Breast epithelium (tissue), 4 donors: ENCODE measurements at regions not wholly inside any gene's neighbourhood (a gene's known extent, or its start where the extent isn't known, plus 50 kb on each side); places are given as distances from the start of the nearest gene placed in this dataset.

Experiments
- DNase-seq, 2 donors: peaks; one replicate each; pipeline ENCODE4 v3.0.0-alpha.2; 2019; ENCODE audit warnings: low spot score in 2 of 2
- H3K27ac ChIP-seq, 2 donors: fragments of 200-600 bp; sonication (generic) in 1 of 2; one replicate each; pipeline ENCODE4 v1.5.1; 2016 to 2019; ENCODE audit warnings: mild to moderate bottlenecking in 1 of 2
- H3K27me3 ChIP-seq, 2 donors: fragments of 200-600 bp; sonication (generic) in 1 of 2; one replicate each; pipeline versions ENCODE4 v1.5.1 to v1.6.0; 2017 to 2019; ENCODE audit warnings: control low read depth in 1 of 2, mild to moderate bottlenecking in 1 of 2
- H3K36me3 ChIP-seq: fragments of 200-600 bp; one replicate; pipeline ENCODE4 v1.5.1; 2019
- H3K4me1 ChIP-seq, 2 donors: fragments of 200-600 bp; sonication (generic); one replicate each; pipeline ENCODE4 v1.5.1; 2016 to 2019; ENCODE audit warnings: control low read depth in 1 of 2
- H3K4me3 ChIP-seq, 3 donors: fragments of 200-600 bp; sonication (generic); 1 replicate in 2 of 3; 2 replicates in 1 of 3; pipeline ENCODE4 v1.5.1; 2016 to 2019; ENCODE audit warnings: mild to moderate bottlenecking in 3 of 3, moderate library complexity in 2 of 3
- H3K9me3 ChIP-seq, 2 donors: fragments of 200-600 bp; sonication (generic) in 1 of 2; one replicate each; pipeline ENCODE4 v1.5.1; 2016 to 2019; ENCODE audit warnings: control low read depth in 1 of 2
- POLR2A ChIP-seq: fragments of 450-650 bp; IDR thresholded peaks from one replicate; pipeline ENCODE4 v1.6.1; 2016; ENCODE audit warnings: antibody characterized with exemption, mild to moderate bottlenecking, moderate library complexity
- POLR2AphosphoS5 ChIP-seq, 3 donors: sonication (generic); formaldehyde crosslinking; IDR thresholded peaks; one replicate each; pipeline ENCODE4 v1.6.1; 2017; ENCODE audit warnings: antibody characterized with exemption in 3 of 3
- intact Hi-C: fragments of 100-400 bp; cut with DNase I; formaldehyde crosslinking; loops from one replicate; pipeline ENCODE4 v1.15.1; 2023; ENCODE audit warnings: low total_unique reads
- TF ChIP-seq, protein P1 (sequence below), 3 donors: fragments of 450-650 bp; IDR thresholded peaks; one replicate each; pipeline ENCODE4 v1.5.1; 2016 to 2017; ENCODE audit warnings: antibody characterized with exemption in 3 of 3, mild to moderate bottlenecking in 3 of 3, moderate library complexity in 3 of 3

GRCh38 chr1:57926025-57926552 lies 502.2 kb upstream of the DAB1 start:
- Histone ChIP-seq H3K27me3 (no peaks in the 10 kb centered on the region), H3K27ac (no peak overlapping the region), H3K36me3 (no peaks in the 10 kb centered on the region), H3K4me3 (no peak overlapping the region), H3K9me3 (no peaks in the 10 kb centered on the region), H3K4me1 (no peaks in the 10 kb centered on the region)
- DNase-seq: no peak
- TF ChIP-seq POLR2A (no peak), POLR2AphosphoS5 (IDR thresholded peaks at IDR 0.05) (no peak)
- TF ChIP-seq, protein P1, sequence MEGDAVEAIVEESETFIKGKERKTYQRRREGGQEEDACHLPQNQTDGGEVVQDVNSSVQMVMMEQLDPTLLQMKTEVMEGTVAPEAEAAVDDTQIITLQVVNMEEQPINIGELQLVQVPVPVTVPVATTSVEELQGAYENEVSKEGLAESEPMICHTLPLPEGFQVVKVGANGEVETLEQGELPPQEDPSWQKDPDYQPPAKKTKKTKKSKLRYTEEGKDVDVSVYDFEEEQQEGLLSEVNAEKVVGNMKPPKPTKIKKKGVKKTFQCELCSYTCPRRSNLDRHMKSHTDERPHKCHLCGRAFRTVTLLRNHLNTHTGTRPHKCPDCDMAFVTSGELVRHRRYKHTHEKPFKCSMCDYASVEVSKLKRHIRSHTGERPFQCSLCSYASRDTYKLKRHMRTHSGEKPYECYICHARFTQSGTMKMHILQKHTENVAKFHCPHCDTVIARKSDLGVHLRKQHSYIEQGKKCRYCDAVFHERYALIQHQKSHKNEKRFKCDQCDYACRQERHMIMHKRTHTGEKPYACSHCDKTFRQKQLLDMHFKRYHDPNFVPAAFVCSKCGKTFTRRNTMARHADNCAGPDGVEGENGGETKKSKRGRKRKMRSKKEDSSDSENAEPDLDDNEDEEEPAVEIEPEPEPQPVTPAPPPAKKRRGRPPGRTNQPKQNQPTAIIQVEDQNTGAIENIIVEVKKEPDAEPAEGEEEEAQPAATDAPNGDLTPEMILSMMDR (IDR thresholded peaks at IDR 0.05): no peak
- intact Hi-C loops: no loop called here

DNA sequence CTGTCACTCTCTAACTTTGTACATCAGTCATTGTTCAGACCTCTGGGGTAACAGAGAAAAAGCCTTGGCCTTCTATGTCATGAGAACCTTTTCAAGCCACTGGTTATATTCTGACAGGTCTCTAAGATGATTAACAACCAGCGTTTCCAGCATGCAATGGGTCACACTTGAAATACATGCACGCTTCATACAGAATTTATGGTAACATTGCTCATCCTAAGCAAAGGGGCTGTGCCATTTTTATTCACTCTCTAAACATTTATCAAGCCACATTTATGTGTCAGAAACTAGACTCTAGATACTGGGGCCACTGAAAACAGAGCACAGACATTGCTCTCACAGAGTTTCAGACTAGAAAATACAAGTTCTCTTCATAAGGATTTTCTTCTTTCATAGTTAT lies 501.4 kb upstream of the DAB1 start:
- Histone ChIP-seq H3K4me3 (no peak overlapping the region), H3K27me3 (no peaks in the 10 kb centered on the region), H3K36me3 (no peaks in the 10 kb centered on the region), H3K27ac (no peak overlapping the region), H3K9me3 (no peaks in the 10 kb centered on the region), H3K4me1 (no peaks in the 10 kb centered on the region)
- DNase-seq: no peak
- intact Hi-C loops: no loop called here
- TF ChIP-seq, protein P1 (IDR thresholded peaks at IDR 0.05): no peak
- TF ChIP-seq POLR2A: no peak

- H3K27ac ChIP-seq: no peak overlapping the region
Measured at GRCh38 chr1:57922130-57922529, 498.3 kb upstream of the DAB1 start.

GRCh38 chr1:57916041-57916440 lies 492.2 kb upstream of the DAB1 start:
- Histone ChIP-seq H3K9me3 (no peaks in the 10 kb centered on the region), H3K27ac (no peak overlapping the region), H3K4me1 (no peaks in the 10 kb centered on the region), H3K4me3 (no peak overlapping the region), H3K36me3 (no peaks in the 10 kb centered on the region), H3K27me3 (no peaks in the 10 kb centered on the region)
- no peak for DNase-seq
- intact Hi-C loops: no loop called here
- TF ChIP-seq POLR2A: no peak
- TF ChIP-seq POLR2AphosphoS5 (IDR thresholded peaks at IDR 0.05): no peak
- TF ChIP-seq, protein P1 (IDR thresholded peaks at IDR 0.05): no peak

More at GRCh38 chr1:57922130-57922529, 498.3 kb upstream of the DAB1 start:
- Histone ChIP-seq H3K4me3 (no peak overlapping the region), H3K4me1 (no peaks in the 10 kb centered on the region), H3K9me3 (no peaks in the 10 kb centered on the region), H3K27me3 (no peaks in the 10 kb centered on the region), H3K36me3 (no peaks in the 10 kb centered on the region)
- DNase-seq: no peak
- intact Hi-C loops: no loop called here
- no peak for TF ChIP-seq POLR2A
- no peak for TF ChIP-seq POLR2AphosphoS5 (IDR thresholded peaks at IDR 0.05)
- TF ChIP-seq, protein P1 (IDR thresholded peaks at IDR 0.05): no peak

GRCh38 chr1:57911427-57911826 lies 487.6 kb upstream of the DAB1 start:
- intact Hi-C loops: no loop called here
- H3K9me3 ChIP-seq: no peaks in the 10 kb centered on the region
- no peak overlapping the region for H3K27ac ChIP-seq
- H3K4me3 ChIP-seq: no peak overlapping the region
- no peaks in the 10 kb centered on the region for H3K4me1 ChIP-seq
- H3K36me3 ChIP-seq: no peaks in the 10 kb centered on the region
- DNase-seq: no peak
- TF ChIP-seq, protein P1 (IDR thresholded peaks at IDR 0.05): no peak
- TF ChIP-seq POLR2AphosphoS5 (IDR thresholded peaks at IDR 0.05): no peak
- no peak for TF ChIP-seq POLR2A
- no peaks in the 10 kb centered on the region for H3K27me3 ChIP-seq
